RWPE1 (cell line): ENCODE measurements at regions not wholly inside any gene's neighbourhood (a gene's known extent, or its start where the extent isn't known, plus 50 kb on each side); places are given as distances from the start of the nearest gene placed in this dataset.

Experiments used
- CTCF ChIA-PET: fragments of 350-600 bp; sonication (Branson Sonifier 250); formaldehyde crosslinking; extraction: SDS; loops from one replicate; lab custom pipeline; 2021; lab: Yijun Ruan, JAX
- POLR2A ChIA-PET: fragments of 400-600 bp; formaldehyde crosslinking; extraction: SDS; loops from one replicate; lab custom pipeline; 2020; ENCODE audit warnings: antibody characterized with exemption; ENCODE audit not compliant: low non-redundant PET; lab: Yijun Ruan, JAX
- DNase-seq: peaks from one replicate; pipeline ENCODE4 v3.0.0; 2012; ENCODE audit warnings: low spot score
- H3K27ac ChIP-seq: fragments of 450-650 bp; 2 replicates; pipeline ENCODE4 v1.5.1; 2017
- CTCF ChIP-seq: fragments of 450-650 bp; conservative IDR thresholded peaks from 2 replicates; pipeline ENCODE4 v1.5.1; 2017; ENCODE audit warnings: low read depth, mild to moderate bottlenecking

GRCh38 chr18:22624176-22624575 is 206.5 kb upstream of the CTAGE1 start:
- no peak for DNase-seq
- POLR2A ChIA-PET, result no interaction called here
- TF ChIP-seq CTCF, result no peak
- CTCF ChIA-PET, result interaction anchor here (0.6 kb wide), 2 partner anchors 10 to 93 kb away, joined by 3 read pairs; no protein-coding TSS in a partner anchor
- no peak overlapping the region for H3K27ac ChIP-seq

- ChIA-PET CTCF (no interaction called here), POLR2A (no interaction called here)
- H3K27ac ChIP-seq, result no peak overlapping the region
- no peak for TF ChIP-seq CTCF
- no peak for DNase-seq
Observed at GRCh38 chr18:22625406-22625805, 207.7 kb upstream of the CTAGE1 start.

- TF ChIP-seq CTCF, result no peak
- ChIA-PET POLR2A (interaction anchor here (0.5 kb wide), 1 partner anchor 192 kb away, joined by 3 read pairs; no protein-coding TSS in a partner anchor), CTCF (interaction anchor here (0.6 kb wide), 1 partner anchor 627 kb away, joined by 3 read pairs; no protein-coding TSS in a partner anchor)
- H3K27ac ChIP-seq, result no peak overlapping the region
- DNase-seq, result no peak
Observed at GRCh38 chr18:22626771-22627170, 209.1 kb upstream of the CTAGE1 start.

- CTCF ChIA-PET, result no interaction called here
- no peak overlapping the region for H3K27ac ChIP-seq
- TF ChIP-seq CTCF, result no peak
- POLR2A ChIA-PET, result no interaction called here
- DNase-seq, result no peak
Observed at GRCh38 chr18:22627506-22627905, 209.8 kb upstream of the CTAGE1 start.

- no peak for TF ChIP-seq CTCF
- ChIA-PET POLR2A (no interaction called here), CTCF (interaction anchor here (0.7 kb wide), 2 partner anchors 136 to 272 kb away, joined by 3 read pairs; no protein-coding TSS in a partner anchor)
- DNase-seq, result no peak
- H3K27ac ChIP-seq, result no peak overlapping the region
Observed at GRCh38 chr18:22628795-22629510, 211.2 kb upstream of the CTAGE1 start.

- TF ChIP-seq CTCF, result no peak
Observed at GRCh38 chr18:22630980-22631379, 213.3 kb upstream of the CTAGE1 start.

More at GRCh38 chr18:22630980-22631379, 213.3 kb upstream of the CTAGE1 start:
- no peak overlapping the region for H3K27ac ChIP-seq
- no peak for DNase-seq
- CTCF ChIA-PET, result no interaction called here
- POLR2A ChIA-PET, result no interaction called here
